Activated T-helper 1 cell treated with anti-CD3 and anti-CD28 coated beads, Interleukin-12 subunit alpha, Interleukin-12 subunit beta, Interleukin-2, Interleukin-4 antibody, amounts not matched to agents 30 ng/mL and 10 ng/mL and 1 ng/mL, durations not matched to agents 14 hours and 24 hours and 36 hours (primary cell): ENCODE measurements at regions not wholly inside any gene's neighbourhood (a gene's known extent, or its start where the extent isn't known, plus 50 kb on each side); places are given as distances from the start of the nearest gene placed in this dataset.
"Not testable (repeated sequence)": the region's sequence is repeated elsewhere in the genome, so short reads cannot be mapped to it uniquely, and the experiment has no call there.

Experiments
- DNase-seq: peaks from one replicate; pipeline ENCODE4 v3.0.0; 2021; ENCODE audit warnings: low spot score
- H3K27ac Mint-ChIP-seq: one replicate; pipeline ENCODE4 v1.8.0; 2021; ENCODE audit warnings: mild to moderate bottlenecking, mixed read lengths
- H3K27me3 Mint-ChIP-seq: one replicate; pipeline ENCODE4 v1.8.0; 2022; ENCODE audit warnings: mild to moderate bottlenecking, moderate library complexity, mixed read lengths; ENCODE audit not compliant: insufficient read depth
- H3K36me3 Mint-ChIP-seq: one replicate; pipeline ENCODE4 v1.8.0; 2021; ENCODE audit warnings: low read depth, mixed read lengths
- H3K4me1 Mint-ChIP-seq: one replicate; pipeline ENCODE4 v1.8.0; 2021; ENCODE audit warnings: low read depth, mixed read lengths
- H3K4me3 Mint-ChIP-seq: one replicate; pipeline ENCODE4 v1.8.0; 2021; ENCODE audit warnings: mild to moderate bottlenecking, moderate library complexity, mixed read lengths
- H3K9me3 Mint-ChIP-seq: one replicate; pipeline ENCODE4 v1.8.0; 2021; ENCODE audit warnings: mixed read lengths
- intact Hi-C: fragments of 100-400 bp; cut with micrococcal nuclease; formaldehyde crosslinking; loops from one replicate; pipeline ENCODE4 v1.15.1; 2024

GRCh38 chr2:58608146-58608545, 367.0 kb upstream of the FANCL start:
- H3K4me1 Mint-ChIP-seq, result no peaks in the 10 kb centered on the region
- H3K36me3 Mint-ChIP-seq, result no peaks in the 10 kb centered on the region
- no peak overlapping the region for H3K27ac Mint-ChIP-seq
- DNase-seq, result no peak
- H3K9me3 Mint-ChIP-seq, result no peaks in the 10 kb centered on the region
- intact Hi-C loops, result no loop called here
- H3K4me3 Mint-ChIP-seq, result no peak overlapping the region
- peaks cover 2% of the 10 kb centered on the region for H3K27me3 Mint-ChIP-seq

GRCh38 chr2:58607448-58607847, 366.3 kb upstream of the FANCL start:
- intact Hi-C loops, result no loop called here
- Mint-ChIP-seq H3K27ac (no peak overlapping the region), H3K4me1 (no peaks in the 10 kb centered on the region), H3K36me3 (no peaks in the 10 kb centered on the region), H3K4me3 (no peak overlapping the region), H3K9me3 (no peaks in the 10 kb centered on the region), H3K27me3 (peaks cover 2% of the 10 kb centered on the region)
- no peak for DNase-seq

DNA sequence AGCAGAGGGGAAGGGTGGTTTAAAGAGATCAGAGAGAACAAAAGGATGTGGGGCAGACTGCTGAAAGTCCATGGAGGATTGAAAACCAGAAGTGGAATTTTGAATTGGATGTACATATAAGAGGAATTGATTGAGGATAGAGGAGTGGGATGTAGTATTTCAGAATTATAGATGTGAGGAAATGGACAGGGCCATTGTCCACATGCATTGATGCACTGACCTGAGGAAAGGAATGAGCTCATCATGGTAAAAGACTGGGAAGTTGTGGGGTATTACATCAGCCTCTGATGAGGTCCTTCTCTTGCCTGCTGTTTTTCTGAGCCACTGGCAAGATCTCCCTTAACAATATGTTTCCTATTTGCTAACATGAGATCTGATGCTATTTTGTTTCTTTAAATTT, 365.7 kb upstream of the FANCL start:
- Mint-ChIP-seq H3K27me3 (peaks cover under 1% of the 10 kb centered on the region), H3K9me3 (no peaks in the 10 kb centered on the region), H3K4me3 (no peak overlapping the region), H3K27ac (no peak overlapping the region), H3K4me1 (no peaks in the 10 kb centered on the region), H3K36me3 (no peaks in the 10 kb centered on the region)
- DNase-seq, result no peak
- intact Hi-C loops, result no loop called here

- DNase-seq, result no peak
- no peaks in the 10 kb centered on the region for H3K27me3 Mint-ChIP-seq
- no peak overlapping the region for H3K27ac Mint-ChIP-seq
- no peaks in the 10 kb centered on the region for H3K9me3 Mint-ChIP-seq
- no peaks in the 10 kb centered on the region for H3K36me3 Mint-ChIP-seq
- intact Hi-C loops, result no loop called here
- no peak overlapping the region for H3K4me3 Mint-ChIP-seq
- no peaks in the 10 kb centered on the region for H3K4me1 Mint-ChIP-seq
These were observed 363.0 kb upstream of the FANCL start for GRCh38 chr2:58604096-58604495.

GRCh38 chr2:58601017-58601416, 359.9 kb upstream of the FANCL start:
- H3K4me1 Mint-ChIP-seq, result no peaks in the 10 kb centered on the region
- no peak for DNase-seq
- H3K9me3 Mint-ChIP-seq, result no peaks in the 10 kb centered on the region
- intact Hi-C loops, result no loop called here
- H3K4me3 Mint-ChIP-seq, result no peak overlapping the region
- H3K27me3 Mint-ChIP-seq, result peaks cover 2% of the 10 kb centered on the region
- H3K27ac Mint-ChIP-seq, result no peak overlapping the region
- H3K36me3 Mint-ChIP-seq, result no peaks in the 10 kb centered on the region

DNA sequence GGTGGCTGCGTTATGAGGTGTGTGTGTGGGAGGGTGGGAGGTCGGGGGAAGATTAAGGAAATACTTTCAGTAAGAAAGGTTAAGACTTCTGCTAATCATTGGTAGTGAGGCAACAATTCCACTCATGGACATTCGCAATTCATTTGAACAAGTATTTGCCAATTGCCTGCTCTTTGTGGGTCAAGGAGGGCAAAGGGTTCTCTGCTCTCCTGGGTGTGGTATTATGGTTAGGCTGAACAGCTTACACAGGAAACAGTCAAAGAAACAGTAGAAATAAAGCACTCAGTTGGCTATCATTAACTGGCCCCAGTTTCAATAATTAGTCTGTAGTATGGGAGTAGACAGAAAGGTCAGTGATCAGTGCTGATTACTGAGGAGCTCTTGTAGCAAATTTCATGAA, 357.0 kb upstream of the FANCL start:
- DNase-seq, result no peak
- no peaks in the 10 kb centered on the region for H3K36me3 Mint-ChIP-seq
- no peaks in the 10 kb centered on the region for H3K4me1 Mint-ChIP-seq

DNA sequence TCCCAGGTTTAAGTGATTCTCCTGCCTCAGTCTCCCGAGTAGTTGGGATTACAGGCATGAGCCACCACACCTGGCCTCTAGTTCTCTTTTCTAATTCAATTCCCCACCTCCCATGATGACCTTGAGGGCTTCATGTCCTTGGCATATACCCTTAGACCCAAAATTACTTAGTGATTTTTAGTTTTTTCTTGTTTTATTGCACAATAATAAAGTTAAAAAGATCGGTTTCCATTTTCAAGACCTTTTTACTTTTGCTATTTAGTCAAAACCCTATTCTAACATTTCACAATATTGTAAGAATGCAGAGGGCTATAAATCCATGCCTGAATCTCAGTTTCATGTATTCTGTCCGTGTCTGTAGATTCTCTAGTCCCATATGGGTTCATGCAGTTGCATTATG, 354.6 kb upstream of the FANCL start:
- Mint-ChIP-seq H3K4me3 (no peak overlapping the region), H3K9me3 (no peaks in the 10 kb centered on the region), H3K27me3 (peaks cover 4% of the 10 kb centered on the region), H3K36me3 (no peaks in the 10 kb centered on the region), H3K27ac (no peak overlapping the region), H3K4me1 (no peaks in the 10 kb centered on the region)
- DNase-seq, result no peak
- intact Hi-C loops, result no loop called here

More for the DNA sequence above, 357.0 kb upstream of the FANCL start:
- no peak overlapping the region for H3K4me3 Mint-ChIP-seq
- intact Hi-C loops, result no loop called here
- no peak overlapping the region for H3K27ac Mint-ChIP-seq
- H3K27me3 Mint-ChIP-seq, result peaks cover 3% of the 10 kb centered on the region
- no peaks in the 10 kb centered on the region for H3K9me3 Mint-ChIP-seq

DNA sequence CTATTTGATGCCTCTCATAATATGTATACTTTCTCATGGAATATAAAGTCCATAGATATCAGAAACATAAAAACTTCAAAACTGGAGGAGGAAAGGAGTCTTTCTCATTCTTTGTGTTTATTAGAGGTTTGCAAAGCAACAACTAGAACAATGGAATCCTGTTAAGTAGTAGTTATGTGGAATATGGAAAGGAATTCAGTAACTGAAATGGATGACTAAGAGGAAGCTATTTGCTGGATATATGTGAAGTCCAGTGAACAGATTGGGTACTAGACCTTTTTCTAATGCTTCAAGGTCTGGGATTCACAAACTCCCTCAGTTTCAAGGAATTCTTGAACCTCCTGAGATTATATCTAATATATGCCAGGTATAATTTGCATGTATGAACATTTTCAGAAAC, 353.6 kb upstream of the FANCL start:
- Mint-ChIP-seq H3K36me3 (no peaks in the 10 kb centered on the region), H3K27ac (no peak overlapping the region), H3K27me3 (peaks cover 4% of the 10 kb centered on the region), H3K4me1 (no peaks in the 10 kb centered on the region), H3K9me3 (no peaks in the 10 kb centered on the region), H3K4me3 (no peak overlapping the region)
- no peak for DNase-seq
- intact Hi-C loops, result no loop called here

DNA sequence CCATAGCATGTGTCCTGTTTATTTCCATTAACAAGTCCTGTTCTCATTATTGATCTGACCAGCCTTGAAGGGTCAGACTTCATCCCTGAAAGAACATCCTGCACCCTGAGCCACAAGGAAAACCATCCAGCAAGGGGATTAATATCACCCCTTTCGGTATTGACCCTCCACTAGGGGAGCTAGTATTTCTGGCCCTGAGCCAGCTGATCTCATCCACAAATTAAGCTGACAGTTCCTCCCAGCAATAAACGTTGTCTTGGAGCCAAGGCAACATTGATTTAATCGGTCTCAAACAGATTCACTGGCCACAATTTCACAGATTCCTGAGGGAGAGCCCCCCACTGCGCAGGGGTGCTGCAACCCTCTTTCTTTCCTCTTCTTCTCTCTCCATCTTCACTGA, 353.1 kb upstream of the FANCL start:
- H3K9me3 Mint-ChIP-seq, result no peaks in the 10 kb centered on the region
- DNase-seq, result no peak
- intact Hi-C loops, result no loop called here

GRCh38 chr2:58586178-58586577, 345.1 kb upstream of the FANCL start:
- intact Hi-C loops, H3K4me1 Mint-ChIP-seq, H3K27me3 Mint-ChIP-seq, DNase-seq, H3K4me3 Mint-ChIP-seq, H3K27ac Mint-ChIP-seq, H3K9me3 Mint-ChIP-seq, H3K36me3 Mint-ChIP-seq: not testable (repeated sequence)

More for the DNA sequence above, 353.1 kb upstream of the FANCL start:
- no peak overlapping the region for H3K27ac Mint-ChIP-seq
- no peaks in the 10 kb centered on the region for H3K36me3 Mint-ChIP-seq
- H3K4me1 Mint-ChIP-seq, result no peaks in the 10 kb centered on the region
- H3K27me3 Mint-ChIP-seq, result peaks cover 4% of the 10 kb centered on the region
- no peak overlapping the region for H3K4me3 Mint-ChIP-seq

DNA sequence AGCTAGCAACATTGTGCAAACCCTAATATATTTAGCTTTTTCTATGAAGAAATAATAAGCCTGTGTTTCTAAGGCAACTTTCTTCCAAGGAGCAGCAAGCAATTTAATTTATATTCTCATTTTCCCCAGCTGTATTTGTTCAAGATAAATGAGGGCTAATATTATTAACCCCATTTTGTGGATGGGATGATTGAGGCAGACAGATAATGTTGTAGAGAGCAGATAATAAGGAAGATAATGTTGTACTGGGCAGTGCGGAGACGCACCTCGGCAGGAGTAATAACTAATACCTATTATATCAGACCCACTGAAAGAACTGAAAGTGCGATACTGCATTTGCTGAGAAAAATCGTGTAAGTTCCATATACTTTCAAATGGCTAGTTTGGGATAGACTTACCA, 344.1 kb upstream of the FANCL start:
- no peak overlapping the region for H3K27ac Mint-ChIP-seq
- intact Hi-C loops, result no loop called here
- H3K4me3 Mint-ChIP-seq, result no peak overlapping the region
- DNase-seq, result no peak
- H3K4me1 Mint-ChIP-seq, result no peaks in the 10 kb centered on the region
- peaks cover 4% of the 10 kb centered on the region for H3K27me3 Mint-ChIP-seq
- no peaks in the 10 kb centered on the region for H3K36me3 Mint-ChIP-seq
- no peaks in the 10 kb centered on the region for H3K9me3 Mint-ChIP-seq

- Mint-ChIP-seq H3K36me3 (no peaks in the 10 kb centered on the region), H3K9me3 (no peaks in the 10 kb centered on the region)
- intact Hi-C loops, result no loop called here
These were observed 343.5 kb upstream of the FANCL start for GRCh38 chr2:58584606-58585118.

GRCh38 chr2:58578276-58578675, 337.2 kb upstream of the FANCL start:
- Mint-ChIP-seq H3K4me3 (no peak overlapping the region), H3K27me3 (peaks cover 7% of the 10 kb centered on the region), H3K9me3 (no peaks in the 10 kb centered on the region), H3K4me1 (no peaks in the 10 kb centered on the region), H3K36me3 (no peaks in the 10 kb centered on the region), H3K27ac (no peak overlapping the region)
- DNase-seq, result no peak
- intact Hi-C loops, result no loop called here

More at GRCh38 chr2:58584606-58585118, 343.5 kb upstream of the FANCL start:
- no peak for DNase-seq
- Mint-ChIP-seq H3K27me3 (peaks cover 4% of the 10 kb centered on the region), H3K4me3 (no peak overlapping the region), H3K27ac (no peak overlapping the region), H3K4me1 (no peaks in the 10 kb centered on the region)

DNA sequence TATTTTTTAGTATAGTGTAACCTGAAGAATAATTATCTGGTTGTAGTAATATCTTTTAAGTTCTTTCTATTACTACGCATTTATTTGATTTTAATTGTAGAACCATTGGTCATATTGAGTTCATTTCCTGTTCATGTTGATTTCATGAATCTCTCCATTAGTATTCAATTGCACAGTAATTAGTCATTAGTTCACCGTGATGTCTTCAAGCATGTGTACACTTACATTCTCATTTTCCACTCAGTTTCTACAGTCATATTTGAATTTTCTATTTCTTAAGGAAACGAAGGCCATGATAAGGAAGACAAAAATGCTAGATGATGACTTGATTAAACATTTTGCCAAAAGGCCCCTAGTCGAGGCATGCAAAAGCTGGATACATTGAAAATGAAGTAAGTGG, 333.7 kb upstream of the FANCL start:
- Mint-ChIP-seq H3K27ac (no peak overlapping the region), H3K27me3 (peaks cover 8% of the 10 kb centered on the region), H3K36me3 (no peaks in the 10 kb centered on the region), H3K9me3 (no peaks in the 10 kb centered on the region), H3K4me1 (peaks cover 16% of the 10 kb centered on the region), H3K4me3 (no peak overlapping the region)
- no peak for DNase-seq
- intact Hi-C loops, result no loop called here
